ENCODE measurements at regions not wholly inside any gene's neighbourhood (a gene's known extent, or its start where the extent isn't known, plus 50 kb on each side); places are given as distances from the start of the nearest gene placed in this dataset.

DNA sequence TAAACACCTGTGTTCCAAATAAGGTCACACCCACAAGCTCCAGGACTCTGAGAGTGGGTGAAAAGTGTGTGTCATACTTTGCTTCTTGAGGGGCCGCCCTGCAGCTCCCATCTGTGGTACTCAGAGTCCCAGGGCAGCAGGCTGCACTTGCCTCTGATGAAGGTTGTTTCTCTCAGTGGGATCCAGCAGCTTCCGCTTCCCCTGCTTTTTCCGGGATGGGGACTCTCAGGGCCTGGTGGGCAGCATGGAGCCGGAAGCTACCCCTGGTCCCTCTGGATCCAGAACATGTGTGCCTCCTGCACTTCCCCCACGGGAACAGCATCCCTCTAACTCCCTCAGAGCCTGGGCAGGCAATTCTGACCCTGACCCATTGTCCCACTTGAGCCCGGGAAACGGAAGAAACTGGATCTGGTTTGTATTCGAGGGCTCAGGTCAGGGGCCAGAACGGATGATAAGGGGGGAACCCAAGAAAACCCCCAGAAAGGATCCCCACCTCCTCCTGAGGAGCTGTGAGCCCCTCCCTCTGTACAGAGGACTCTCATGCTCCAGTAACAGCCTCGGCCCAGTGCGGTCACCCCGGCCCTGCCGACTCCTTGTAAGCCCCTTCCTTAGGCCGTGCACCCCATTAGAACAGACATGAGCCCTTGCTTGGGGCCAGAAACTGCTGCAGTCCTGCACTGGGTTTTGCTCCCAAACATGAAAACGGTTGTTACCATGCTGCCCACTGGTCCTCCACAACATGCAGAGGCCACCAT lies 189.5 kb upstream of the C1orf174 start:
- ATAC-seq (no peak), DNase-seq (no peak)

DNA sequence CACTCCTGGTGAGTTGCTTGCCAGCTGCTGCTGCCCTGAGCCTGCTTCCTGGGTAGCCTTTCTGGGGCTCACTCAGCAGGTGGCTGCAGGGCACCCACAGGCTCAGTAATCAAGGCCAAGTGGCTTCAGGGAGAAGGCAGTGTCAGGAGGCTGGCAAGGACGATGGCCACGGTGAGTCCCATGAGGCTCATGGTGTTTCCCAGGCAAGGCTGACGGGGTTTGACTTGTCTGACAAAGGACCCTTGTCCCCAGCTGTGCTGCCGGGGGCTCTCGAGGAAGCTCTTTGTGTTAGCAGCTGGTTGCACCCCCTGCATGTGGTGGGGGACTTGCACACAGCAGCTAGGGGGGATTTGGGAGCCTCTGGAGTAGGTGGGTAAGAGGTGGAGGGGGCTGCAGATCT lies 190.5 kb upstream of the C1orf174 start:
- DNase-seq (no peak), ATAC-seq (no peak)

DNA sequence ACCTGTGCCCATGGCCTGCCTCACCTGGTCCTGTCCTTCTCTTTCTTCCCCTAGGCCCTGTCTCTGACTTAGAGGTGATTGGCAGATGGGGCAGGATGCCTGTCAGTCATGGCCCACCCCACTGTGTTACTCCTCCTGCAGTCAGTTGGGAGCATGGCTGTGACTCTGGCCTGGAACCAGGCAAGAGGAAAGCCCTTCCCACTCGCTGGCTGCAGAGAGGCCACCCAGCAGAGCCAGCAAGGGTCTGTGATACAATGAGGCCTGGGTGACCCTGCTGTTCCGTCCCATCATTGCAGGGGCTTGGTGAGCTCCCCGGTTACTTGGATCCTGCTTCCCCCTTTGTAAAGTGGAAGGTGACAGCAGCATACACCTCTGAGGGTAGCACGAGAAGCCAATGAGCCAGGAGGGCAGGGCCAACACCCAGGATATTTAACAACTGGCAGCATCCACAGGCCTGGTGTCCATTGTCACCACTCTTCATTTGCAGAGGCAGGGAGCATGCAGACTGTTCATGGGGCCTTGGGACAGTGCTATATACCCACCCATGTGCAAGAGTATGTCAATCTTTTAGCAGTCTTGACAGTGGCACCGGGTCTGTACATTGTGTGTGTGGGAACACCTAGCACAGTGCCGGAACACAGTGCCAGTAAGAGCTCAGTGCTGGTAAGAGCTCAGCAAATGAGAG lies 191.0 kb upstream of the C1orf174 start:
- DNase-seq (no peak), ATAC-seq (no peak)

DNA sequence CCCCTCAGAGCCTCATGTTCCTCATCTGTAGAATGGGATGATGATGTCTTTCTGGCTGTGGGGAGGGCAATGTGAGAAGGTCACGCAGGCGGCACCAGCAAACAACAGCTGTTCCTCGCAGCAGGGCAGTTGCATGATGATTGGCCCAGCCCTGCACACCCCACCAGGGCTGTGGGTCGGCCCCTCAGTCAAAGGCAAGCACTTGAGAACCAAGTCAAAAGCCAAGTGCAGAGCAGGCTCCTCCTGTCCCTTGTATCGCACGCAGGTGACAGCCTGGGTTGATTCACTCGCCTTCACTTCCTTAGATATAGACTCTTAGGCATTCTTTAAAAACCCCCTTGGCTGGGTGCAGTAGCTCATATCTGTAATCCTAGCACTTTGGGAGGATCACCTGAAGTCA lies 191.9 kb upstream of the C1orf174 start:
- DNase-seq (no peak), ATAC-seq (no peak)

DNA sequence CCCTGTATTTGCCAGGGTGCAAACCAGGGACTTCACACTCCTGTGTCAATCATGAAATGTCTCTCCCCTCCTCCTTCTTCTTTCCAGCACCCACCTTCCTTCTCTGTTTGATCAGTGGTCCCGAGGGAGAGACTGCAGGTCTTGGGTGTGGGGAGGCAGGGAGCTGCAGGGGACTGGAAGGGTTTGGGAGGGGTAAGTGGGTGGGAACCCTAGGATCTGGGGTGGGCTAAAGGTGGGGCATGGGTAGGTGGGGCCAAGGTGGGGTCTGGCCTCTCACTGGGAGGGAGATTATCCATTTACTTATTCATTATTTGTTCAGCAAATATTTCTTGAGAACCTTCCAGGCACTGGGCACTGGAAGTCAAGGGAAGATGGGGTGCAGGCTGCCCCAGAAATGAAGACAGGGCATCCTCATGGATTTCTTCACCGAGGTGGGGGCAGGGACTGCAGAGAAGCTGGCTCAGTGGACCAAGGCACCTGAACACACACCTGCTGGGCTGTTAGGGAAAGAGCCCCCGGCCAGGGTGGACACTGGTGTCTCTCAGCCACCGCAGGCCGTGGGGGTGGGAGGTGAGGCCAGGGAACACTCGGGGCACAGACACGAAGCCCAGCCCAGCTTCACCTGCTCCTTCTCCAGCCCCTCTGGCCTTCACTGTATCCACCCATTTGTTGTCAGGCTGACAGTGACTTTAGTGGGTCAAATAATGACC lies 193.9 kb upstream of the C1orf174 start:
- ATAC-seq (no peak), DNase-seq (no peak)

DNA sequence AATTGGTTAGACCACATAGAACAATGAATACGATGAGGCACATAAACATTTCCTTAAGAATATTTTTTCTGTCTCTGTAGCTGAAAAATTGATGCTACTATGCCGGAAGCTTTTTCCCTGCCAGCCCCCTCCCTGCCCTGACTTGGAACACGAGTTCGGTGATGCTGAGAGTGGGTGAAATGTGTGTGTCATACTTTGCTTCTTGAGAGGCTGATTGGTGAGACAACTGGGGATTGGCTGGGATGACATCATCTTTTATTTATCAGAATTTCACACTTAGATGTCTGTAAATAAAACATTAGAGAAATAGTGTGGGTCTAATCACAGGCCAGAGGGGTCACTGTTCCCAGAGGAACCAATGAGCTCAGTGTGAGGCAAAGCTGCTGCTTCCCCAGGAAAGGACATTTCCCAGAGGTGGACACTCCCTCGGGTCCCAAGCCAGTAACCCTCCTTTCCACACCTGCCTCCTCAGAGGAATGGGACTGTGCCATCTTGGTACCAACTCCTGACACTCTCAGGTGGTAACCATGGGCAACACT lies 195.4 kb upstream of the C1orf174 start:
- DNase-seq (no peak), ATAC-seq (no peak)

DNA sequence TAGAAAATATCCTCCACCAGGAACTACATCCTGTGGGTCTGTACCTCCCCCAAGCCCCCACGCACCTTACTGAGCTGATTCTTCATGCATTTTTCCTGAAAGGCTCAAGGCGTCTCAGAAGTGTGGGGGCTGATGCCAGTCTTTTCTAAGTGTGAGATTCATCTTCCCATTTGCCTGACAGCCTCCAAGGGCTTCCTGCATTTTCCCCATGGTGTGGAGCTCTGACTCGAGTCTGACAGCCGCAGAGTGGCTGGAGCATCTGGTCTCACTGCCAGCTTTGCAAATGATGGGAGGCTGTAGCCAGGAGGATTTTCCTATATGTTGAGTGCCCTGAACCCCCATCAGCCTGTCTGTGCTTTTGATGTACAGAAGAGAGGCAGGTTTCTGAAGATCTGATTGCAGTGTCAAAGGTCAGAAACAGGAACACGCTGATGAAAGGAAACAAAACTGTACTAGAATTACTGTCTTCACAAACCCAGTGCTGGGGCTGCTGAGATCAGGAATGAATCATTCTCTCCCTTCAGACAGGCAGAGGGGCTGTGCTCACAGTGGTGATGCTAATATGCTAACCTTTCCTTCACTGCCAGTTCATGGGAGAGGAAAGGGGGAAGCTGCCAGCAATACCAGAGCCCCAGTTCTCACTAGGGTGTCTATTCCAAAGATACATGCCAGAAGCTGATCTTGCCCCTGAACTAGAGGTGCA lies 201.5 kb upstream of the C1orf174 start:
- DNase-seq (no peak), ATAC-seq (peak; percentile 19)

DNA sequence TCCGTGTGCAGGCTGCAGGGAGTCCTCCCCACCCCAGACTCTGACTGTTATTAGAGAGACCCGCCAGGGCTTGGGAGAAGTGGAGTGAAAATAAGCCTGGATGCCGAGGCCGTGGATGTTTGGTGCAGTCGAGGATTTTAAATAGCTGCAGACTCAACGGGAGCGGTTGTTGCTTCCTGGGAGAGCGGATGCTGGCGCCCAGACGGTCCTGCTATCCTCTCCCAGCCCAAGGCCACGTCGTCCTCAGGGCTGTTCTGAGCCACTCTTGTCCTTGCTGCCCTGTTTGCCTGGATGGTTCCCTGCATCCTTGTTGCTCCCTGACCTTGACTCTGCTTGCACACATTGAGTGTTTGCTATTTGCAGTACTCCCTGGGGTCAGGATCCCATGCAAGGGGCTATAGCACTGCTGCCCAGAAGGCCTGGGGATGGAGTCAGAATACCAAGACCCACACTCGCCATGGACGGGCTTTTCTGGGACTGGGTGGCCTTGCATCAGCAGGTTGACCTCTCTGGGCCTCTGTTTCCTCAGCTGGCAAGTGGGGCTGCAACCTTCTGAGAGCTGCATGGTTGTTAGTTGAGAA lies 205.3 kb upstream of the C1orf174 start:
- no peak for DNase-seq
- no peak for ATAC-seq

DNA sequence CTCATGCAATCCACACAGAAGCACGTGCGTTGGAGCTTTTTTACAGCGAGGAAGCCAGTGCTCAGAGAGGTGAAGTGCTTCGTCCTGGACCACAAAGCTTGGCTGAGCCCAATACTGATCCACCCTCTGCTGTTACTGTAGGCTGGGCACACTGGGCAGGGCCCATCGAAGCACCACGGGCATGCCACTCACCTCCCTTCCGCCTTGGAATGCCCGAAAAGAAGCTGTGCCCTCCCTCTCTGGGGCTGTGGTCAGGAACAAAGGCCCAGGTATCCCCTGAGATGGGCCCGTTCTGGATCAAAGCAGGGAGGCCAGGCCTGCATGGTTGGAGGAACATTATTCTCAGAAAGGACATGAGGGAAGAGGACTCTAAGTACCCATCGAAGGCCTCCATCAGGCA lies 206.7 kb upstream of the C1orf174 start:
- no peak for ATAC-seq

DNA sequence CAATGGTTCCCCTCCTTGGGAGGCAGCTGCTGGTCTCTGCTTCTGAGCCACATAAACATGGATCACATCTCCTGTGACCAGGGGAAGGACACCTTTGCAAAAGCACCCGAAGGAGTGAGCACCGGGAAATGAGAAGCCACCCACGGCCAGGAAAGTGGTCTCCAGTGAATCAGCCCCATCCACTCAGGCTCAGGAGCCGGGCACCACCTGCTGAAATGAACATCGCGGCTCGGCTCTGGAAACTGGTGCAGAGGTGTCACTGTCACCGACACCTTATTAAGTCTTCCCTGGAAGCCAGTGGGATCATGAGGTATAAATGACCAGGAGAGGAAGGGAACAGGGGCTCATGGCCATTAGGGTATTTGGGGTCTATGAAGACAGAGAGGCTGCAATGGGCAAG lies 207.2 kb upstream of the C1orf174 start:
- ATAC-seq = no peak
- no peak for DNase-seq

More for the DNA sequence above, 206.7 kb upstream of the C1orf174 start:
- DNase-seq = no peak

DNA sequence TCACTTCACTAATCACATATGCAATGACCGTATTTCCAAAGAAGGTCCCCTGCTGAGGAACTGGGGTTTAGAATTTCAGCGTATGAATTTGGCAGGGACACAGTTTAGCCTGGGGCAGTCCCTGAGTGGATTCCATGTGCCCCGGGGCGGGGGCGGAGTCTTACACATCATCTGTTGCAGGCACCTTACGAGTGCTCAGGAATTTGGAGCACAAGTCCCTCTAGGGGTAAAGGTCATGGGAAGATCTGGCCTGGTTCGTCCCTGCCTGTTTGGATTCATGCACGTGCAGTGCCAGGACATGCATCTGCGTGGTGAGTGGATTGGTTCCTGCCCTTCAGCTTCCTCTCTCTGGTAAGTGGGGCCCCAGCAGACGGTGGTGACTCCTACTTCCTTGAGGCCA lies 208.3 kb upstream of the C1orf174 start:
- no peak for DNase-seq
- no peak for ATAC-seq

DNA sequence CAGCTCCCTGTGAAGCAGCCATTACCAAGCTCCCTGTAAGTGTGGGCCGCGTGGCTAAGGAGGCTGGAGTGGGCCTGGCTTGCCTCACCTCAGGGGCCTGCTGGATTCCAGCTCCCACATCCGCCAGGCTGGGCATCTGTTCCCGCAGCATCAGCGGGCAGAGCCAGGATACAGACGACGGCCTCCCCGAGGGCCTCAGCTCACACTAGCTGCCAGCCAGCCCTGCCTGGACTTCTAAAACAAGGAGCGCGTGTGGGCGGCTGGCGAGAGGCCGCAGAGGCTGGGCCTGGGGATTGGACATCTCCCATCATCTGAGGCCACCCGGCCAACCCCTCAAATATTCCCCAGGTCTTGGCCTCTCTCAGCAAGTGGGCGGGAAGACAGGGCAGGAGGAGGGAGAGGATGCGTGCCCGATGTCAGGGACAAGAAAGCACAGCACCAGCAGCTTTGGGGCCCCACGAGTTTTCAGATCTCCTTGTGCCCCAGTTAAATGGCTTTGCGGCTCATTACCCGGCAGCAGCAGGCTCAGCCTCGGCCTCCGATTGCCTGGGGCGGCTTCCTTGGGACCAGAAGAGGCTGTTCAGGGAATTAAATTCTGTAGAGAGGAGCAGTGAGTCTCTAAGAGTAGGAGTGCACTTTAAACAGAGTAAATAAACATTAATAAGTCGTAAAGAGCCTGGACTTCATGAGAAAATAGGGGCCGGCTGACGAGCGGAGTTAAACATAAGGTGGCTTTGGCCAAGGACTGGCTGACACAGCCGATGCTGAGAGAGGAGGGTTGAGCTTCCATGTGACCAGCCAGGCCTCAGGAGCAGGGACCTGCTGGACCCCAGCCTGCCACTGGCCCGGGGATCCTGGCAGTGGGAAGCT lies 208.9 kb upstream of the C1orf174 start:
- DNase-seq = no peak
- no peak for ATAC-seq

DNA sequence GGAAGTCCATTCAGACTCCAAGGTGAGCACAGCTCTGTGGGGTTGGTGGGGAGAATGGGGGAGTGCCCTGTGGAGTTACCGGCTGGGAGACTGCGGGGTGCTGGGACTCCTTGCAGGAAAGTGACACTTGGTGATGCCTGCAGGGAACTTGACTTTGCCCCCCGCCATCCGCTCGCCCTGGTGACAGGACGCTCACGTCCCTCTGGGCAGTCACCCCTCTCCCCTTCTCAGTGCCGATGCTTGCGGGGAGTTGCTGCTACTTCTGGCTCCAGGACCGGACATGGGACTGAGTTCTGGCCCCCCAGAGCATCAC lies 209.5 kb upstream of the C1orf174 start:
- ATAC-seq = no peak
- DNase-seq = no peak

DNA sequence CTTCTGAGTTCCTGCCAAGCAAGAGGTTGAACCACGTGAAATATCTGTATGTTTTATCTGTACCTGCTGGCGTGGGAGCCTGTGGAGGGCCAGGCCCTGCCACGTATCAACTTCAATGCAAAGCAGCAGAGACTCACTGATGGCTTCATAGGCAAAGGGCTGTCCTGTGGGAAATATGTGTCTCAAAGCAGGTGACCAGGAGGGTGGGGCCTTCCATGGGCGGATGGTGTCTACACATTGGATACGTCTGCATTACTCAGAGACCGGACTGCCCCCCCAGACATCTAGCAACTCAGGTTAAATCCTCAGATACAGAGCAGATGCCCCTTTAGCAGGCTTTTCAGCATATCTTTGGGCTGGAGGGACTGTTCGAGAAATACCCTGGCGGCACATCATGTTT lies 210.8 kb upstream of the C1orf174 start:
- DNase-seq = no peak
- ATAC-seq = no peak

DNA sequence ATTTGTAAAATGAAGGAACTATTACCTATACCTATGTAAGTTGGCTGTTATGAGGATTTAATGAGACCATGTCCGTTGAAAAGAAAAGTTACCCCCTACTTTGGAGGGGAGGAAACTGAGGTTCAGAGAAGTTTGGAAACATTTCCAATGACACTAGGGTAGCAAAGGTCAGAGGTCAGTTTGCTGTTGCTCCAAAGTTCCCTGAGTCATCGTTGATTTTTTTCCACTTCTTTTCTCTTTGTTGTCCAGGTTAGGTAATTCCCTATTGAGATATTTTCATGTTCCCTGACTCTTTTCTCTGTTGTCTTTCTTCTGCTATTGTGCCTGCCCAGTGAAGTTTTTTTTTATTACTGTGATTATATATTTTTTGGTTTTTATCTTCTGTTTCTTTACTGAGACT lies 213.8 kb upstream of the C1orf174 start:
- no peak for ATAC-seq
- DNase-seq = no peak

DNA sequence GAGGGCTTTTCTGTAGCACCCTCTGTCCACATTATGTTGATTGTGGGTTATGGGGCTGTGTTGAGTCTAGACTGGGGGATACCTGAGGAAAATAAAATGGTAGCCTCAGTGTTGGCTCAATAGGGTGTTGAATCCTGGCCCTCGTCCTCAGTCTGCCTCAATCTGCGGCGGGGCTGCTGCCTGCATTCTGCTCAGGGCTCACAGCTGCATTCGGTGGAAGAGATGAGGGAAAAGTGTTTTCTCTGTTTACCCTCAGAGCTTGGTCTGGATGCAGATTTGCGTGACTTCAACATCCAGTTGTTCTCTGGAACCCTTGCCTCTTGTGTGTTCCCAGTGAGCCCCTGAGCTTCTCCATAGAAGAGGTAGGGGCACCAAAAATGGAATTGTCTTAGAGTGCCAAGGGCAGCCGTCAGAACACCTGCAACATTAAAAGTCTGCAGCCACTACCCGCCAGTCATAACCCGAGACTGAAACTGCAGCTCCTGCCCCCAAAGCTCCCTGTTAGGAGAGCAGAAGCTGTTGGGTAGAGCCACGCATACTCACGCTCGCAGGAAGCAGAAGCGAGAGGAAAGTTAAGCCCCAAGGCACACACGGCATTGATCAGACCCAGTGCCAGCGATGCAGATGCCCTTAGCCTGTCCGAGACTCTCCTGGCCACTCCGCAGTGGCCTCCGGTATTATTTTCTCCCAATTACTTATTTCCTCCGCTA lies 215.3 kb upstream of the C1orf174 start:
- DNase-seq (no peak), ATAC-seq (no peak)

DNA sequence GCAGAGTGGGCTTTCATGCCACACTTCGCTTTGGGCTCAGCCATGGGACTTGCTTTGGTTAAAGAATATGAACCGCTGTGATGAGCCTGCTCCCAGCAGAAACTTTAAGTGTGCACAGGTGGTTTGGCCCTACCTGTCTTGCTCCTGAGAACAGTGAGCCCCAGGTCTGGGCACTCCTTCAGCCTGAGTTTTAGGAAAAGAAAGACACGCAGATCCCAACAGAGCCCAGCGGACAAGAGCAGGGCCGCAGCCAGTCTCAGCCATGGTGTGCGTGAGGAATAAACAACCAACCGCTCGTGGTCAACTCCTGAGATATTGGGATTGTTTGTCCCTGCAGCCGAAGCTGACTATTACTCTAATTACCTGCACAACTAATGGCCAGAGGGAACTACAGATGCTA lies 217.1 kb upstream of the C1orf174 start:
- no peak for ATAC-seq
- DNase-seq = no peak

DNA sequence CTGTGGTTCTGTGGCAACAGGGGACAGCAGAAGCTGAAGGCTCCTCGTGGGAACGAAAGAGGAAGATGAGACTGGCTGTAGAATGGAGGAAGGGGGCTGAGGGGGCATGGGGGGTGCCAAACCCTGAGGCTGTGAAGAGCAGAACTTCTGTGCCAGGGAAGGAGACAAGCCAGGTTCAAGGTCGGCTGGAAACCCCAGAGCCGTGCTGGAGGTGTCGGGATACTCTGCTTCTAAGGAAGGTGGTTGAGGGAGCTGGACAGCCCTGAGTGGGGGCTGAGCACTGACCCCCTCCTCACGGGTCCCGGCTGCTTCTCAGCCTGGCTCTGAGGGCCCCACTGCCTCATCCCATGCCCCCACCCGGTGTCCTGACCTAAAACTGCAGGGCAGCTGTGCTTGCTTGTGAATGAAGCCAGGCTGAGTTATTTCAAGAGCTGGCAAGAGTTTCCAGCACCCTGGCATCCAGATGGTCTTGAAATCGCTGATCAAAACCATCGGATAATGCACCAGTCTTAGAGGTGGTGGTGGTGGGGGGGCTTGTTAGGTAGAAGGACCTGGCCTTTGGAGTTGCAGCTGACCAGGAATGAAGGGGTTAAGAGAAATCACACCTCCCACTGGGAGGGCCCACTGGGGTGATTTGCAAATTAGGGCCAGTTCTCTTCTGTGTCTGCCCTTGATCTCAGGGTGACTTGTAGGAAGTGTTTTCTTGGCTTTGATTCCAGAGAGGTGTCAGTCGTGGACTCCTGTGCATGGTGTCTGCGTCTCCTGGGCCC lies 218.9 kb upstream of the C1orf174 start:
- DNase-seq = no peak
- ATAC-seq = no peak

DNA sequence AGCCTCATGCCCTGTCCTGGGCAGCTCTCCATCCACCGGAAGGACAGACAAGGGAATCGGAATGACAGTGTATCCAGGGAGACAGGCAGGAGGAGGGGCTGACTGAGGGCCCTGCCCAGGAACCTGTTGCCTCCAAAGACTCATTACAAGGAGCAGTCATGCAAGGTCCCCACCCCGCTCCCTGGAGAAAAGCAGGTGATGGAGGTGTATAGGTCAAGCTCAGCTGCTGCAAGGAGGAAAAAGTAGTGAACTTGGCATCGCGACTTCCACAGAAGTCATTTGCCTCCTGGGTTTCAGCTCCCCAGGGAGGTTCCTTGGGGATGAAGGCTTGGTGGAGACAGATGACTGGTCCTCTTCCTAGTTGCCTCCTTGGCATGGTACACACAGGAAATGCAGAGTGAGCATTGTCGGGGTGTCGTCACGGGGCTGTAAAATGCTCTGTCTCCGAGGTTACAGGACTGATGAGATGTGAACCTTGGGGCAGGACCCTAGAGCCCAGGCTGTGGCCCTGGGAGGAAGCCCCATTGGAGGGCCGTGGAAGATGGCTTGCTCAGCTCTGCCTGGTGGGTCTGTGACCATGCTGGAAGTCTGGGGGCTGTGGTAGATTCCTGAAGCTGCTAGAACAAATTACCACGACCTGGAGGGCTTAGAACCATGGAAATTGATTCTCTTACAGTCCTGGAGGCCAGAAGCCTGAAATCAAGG lies 219.6 kb upstream of the C1orf174 start:
- DNase-seq (no peak), ATAC-seq (no peak)

All from stimulated activated naive CD8-positive, alpha-beta T cell treated with anti-CD3 and anti-CD28 coated beads, Interleukin-15, Interleukin-2, amounts not matched to agents 100 U/mL and 50 U/mL, for 24 hours (primary cell).